Ecto neural progenitor cell (in vitro differentiated cells): ENCODE measurements at regions not wholly inside any gene's neighbourhood (a gene's known extent, or its start where the extent isn't known, plus 50 kb on each side); places are given as distances from the start of the nearest gene placed in this dataset.

Source experiments
- DNase-seq: peaks from one replicate; pipeline ENCODE4 v3.0.0-alpha.2; 2018; ENCODE audit warnings: low spot score

DNA sequence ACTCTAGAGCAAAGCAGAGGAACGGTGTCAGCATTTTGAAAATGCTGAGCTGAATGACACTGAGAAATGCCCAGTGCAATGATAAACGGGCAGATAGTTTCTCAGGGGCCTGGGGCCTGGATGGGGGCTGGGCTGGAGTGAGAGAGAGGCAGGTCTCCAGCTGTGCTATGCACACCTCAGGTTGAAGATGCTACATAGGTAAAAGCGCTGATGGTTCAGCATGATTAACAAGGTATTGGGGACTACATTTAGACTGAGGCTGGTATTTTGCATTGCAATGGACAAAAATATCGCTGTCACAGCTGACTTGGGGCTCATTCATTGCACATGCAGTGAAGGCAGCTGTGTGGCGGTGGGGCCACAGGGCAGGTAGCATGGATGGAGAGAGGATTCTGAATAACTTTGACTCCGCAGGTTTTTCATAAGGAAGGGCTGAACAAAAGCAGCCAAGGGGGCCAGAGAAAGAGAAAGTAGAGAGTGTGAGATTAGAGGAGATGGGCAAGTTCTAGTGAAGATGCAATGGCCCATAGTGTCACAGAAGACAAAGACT is 290.8 kb upstream of the ZNF32 start:
- DNase-seq, result peak; percentile 5

DNA sequence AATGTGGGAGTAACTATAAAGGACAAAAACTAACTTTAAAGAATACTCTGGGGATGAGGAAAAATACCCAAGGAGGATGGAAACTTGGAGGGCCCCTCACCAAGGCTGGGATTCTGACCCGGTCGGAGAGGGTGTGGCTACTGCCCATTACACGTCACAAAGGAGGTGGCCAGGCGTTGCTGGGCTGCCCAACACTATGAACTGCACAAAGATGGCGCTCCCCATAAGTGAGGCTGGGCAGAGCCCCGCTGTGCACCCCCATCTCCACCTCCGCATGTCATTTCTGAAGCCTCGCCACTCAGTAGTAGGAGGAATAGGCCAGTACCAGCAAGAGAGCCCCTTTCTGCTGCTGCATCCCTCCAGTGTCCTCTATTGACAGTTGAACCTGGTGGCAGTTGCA is 290.1 kb upstream of the ZNF32 start:
- DNase-seq, result no peak

DNA sequence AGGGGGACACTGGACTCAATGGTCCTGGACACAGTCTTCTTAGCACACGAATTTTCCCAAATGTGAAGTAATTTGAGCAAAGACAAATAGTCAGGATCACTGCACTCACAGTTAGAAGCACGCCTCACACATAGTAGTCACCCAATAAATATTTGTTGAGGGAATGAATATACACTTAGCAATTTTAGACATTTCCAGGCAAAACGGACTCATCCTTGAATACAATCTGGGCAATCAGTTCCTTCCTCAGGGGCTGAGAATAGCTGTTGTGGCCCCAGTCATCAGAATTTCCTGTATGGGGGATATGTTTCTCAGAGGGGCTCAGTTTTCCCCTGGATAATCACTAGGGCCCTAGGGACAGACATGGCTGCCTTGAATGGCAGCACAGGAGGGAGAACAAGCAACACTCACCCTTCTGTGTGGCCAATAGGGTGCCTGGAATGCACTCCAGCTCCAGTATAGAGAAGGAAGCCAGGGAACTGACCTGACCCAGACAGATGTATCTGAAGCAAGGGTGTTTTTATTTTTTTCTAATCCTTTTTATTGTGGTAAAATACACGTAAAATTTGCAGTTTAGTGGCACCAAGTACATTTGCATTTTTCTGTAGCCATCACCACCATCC is 282.7 kb upstream of the ZNF32 start:
- no peak for DNase-seq

DNA sequence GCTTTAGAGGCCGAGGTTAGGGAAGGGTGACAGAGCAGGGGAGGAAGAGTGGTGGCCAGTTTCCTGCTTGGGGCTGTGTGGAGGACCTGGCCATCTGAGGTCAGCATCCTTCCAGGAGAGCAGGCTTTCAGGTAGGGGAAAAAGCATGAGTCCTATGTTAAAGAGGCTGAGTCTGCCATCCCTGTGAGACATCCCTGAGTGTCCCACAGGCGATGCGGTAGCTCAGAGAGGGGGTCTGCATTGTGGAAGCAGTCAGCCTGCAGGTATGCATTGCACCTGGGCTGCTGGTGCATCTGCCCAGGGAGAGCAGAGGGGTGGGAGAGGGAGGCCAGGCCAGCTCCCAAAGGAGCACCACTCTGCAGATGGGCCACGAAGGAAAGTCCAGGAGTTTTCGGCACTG is 282.1 kb upstream of the ZNF32 start:
- no peak for DNase-seq

DNA sequence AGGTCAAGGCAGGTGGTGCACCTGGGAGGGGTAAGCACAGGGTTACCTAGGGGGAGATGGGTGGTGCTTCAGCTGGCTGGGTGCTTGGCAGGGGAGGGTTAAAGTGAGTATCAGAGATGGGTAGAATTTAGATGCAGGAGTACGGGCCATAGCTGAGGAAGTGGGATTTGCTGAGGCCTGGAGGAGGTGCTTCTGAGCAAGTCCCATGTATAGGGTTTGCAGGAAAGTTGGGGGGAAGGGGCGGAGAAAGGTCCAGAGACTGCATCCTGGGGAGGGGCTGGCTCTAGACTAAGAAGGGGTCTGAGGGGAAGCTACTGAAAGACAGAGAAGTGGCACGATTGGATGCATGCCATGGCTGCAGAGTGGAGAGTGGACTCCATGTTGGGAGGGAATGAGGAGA is 281.6 kb upstream of the ZNF32 start:
- DNase-seq, result peak; percentile 22

DNA sequence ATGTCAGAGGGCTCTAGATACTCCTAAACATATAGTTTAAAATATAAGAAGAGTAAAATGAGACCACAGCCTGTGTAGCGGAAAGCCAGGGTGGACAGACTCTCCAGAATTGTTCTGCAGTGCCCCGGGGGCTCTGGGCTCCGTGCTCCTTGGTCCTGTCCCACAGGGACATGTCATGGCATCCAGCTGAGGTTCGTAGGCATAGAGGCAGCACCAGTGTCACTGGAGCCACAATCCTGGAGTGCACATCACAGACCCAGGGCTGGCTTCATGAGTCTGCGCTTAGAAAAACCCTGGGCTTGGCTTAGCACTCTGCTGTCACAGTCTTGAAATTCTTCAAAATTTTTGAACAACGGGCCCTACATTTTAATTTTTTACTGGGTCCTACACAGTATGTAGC is 280.4 kb upstream of the ZNF32 start:
- no peak for DNase-seq

DNA sequence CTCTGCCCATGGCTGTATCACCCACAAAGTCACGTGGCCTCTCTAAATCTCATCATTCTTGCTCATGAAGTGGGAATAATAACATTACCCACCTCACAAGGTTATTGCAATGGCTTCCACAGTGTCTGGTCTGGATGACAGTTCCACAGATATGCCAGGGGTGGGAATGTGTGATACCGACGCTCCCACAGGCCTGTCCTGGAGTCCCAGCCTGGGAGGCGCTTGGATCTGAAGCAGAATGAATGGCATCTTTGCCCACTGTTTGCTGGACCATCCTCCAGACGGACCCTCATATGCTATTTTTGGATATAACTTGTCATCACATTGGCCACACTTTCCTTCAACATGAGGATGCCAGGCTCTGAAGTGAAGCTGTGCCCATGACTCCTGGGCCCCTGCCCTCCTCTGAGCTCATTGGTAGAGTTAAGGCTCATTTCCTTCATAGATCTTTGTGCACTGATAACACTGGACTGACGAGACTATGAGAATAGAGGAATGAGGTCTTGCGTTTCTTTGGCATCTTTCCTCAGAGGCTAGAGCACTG is 279.8 kb upstream of the ZNF32 start:
- peak; percentile 11 for DNase-seq

DNA sequence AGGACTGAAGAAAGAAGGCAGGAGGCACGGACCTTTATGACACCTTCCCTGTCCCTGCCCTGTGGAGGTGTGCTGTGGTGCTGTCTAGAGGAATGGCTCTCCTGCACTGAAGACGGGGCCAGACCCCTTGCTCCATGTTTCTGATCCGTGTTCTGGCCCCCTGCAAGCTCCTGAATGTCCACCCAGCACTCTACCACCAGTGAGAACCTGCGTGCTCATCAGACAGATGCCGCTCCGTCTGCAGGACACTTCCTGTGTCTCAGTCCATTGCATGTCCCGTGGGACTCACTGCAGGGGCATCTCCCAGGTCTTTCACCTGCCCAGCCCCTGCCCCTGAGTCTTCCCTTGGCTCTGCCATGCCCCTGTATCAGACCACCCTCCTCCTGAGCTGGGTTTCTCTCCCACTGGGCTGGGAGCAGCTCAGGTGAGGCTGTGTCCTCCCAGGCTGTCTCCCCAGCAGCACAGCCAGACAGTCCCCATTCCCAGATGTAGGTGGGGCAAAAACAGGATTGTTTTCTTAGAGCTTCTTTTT is 278.3 kb upstream of the ZNF32 start:
- DNase-seq, result peak; percentile 36

DNA sequence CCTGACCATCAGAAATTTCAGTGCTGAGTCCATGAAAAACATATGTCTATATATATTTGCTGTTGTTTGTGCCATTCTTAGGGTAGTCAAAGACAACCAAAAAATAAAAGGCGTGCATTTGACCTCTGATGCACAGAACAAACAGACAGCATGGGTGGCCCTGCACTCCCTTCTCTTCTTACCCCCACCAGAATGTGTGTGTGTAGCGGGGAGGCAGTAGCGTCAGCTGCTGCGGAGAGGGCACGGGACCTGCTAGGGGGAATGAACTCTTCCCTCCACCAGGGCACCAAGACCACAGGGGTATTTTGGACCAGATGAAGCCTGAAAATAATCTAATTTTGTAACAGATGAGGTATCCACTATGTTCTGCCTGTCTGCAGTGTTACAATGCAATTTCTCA is 277.7 kb upstream of the ZNF32 start:
- peak; percentile 33 for DNase-seq

DNA sequence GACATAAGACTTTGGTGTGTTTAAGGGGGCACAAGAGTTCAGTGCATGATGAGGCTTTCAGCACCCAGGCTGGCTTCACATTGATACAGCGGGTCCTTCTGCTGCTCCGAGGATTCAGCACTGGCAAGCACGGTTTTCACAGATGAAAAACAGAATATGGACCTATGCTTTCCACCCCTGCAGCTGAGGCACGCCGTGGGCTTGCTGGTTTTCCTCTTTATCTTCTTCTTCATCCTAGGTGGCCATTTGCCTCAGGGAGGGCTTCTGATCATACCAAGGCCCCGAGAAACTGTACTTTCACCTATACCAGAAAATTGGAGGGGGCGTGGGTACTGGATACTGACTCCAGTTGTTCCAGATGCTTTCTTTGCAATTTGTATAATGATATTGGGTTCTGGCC is 277.1 kb upstream of the ZNF32 start:
- peak; percentile 17 for DNase-seq

DNA sequence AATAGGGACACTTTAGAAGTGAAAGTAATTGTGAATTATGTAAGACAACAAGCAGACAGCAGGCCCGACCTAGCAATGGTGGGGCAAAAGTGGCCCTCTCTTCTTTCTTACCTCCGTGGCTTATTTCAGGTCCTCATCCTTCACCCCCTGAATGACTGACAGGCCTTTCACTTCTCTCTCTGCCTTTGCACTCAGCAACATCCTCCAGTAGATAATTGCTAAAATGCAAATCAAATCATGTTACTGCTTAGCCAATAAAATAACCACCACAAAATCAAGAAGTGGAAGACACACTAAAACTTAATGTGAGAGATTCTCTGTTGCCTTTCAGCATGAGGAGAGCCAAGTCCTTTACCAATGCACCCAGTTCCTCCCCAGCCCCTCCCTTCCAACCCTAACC is 274.6 kb upstream of the ZNF32 start:
- peak; percentile 11 for DNase-seq

DNA sequence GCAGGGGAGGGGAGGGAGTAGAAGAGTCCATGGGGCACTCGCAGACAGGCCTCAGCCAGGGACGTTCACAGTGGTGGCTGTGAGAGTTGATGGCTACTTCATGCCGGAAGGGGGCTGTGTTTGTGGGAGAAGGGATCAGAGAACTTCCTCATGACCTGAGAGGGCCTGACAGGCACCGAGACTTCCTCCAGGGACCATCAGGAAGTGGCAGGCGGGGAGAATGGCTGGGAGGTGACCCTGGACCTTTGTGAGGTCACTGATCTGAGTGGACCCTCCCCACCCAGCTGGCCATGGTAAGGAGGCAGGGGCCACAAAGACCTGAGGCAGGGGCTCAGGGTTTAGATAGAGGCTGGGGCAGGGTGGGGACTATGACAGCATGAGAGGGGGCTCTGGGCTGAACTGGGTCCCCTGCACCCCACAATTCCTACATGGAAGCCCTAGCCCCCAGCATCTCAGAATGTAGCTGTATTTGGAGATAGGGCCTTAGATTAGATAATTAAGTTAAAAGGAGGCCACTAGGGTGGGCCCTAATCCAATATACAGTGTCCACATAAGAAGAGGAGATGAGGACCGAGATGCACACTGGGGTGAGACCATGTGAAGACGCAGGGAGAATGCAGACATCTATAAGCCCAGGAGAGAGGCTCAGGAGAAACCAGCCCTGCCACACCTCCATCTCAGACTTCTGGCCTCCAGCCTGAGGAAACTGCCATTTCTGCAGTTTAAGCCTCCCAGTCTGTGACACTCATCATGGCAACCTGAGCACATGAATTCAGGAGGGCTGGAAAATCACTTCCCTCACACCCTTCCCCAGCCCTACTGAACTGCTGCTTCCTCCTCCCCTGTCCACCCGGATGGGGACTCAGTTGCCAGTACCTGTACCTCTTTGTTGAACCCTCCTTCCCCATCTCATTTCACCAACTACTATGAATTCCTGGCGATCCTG is 273.9 kb upstream of the ZNF32 start:
- peak; percentile 24 for DNase-seq

DNA sequence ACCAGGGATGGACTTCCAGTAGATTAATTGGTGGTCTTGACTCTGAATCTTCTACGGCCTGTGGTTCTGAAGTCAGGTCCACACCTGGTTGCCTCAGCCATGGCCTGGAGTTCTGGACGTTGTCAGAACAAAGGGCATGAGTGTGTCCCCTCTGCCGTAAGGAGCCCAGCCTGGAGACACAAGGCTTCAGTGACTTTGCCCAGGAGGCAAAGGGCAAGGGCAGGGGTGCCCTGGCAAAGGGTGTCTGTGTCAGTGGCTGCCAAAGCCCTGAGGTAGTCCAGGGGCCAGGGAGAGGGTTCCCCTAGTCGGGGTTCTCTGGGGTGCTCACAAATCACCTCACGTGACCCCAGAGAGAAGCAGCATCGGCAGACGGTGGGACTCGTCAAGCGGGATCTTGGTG is 273.2 kb upstream of the ZNF32 start:
- peak; percentile 22 for DNase-seq

DNA sequence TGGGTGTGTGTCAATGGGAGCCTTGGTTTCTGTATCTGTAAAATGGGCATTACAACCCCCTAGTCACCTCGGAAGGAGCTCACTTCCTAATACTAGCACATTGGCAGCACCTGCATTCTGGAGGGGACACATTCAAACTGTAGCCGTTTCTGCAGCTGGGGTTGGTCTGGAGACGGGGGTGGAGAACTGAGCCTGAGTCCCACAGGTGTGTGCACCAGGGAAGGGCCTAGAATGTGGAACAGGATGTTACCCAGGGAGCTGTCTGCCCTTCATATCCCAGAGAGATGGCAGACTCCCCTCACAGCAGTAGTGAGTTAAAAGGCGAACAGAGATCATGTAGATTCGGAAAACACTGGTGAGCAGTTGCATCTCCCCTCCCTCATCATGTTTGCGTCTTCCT is 272.8 kb upstream of the ZNF32 start:
- DNase-seq, result peak; percentile 25

DNA sequence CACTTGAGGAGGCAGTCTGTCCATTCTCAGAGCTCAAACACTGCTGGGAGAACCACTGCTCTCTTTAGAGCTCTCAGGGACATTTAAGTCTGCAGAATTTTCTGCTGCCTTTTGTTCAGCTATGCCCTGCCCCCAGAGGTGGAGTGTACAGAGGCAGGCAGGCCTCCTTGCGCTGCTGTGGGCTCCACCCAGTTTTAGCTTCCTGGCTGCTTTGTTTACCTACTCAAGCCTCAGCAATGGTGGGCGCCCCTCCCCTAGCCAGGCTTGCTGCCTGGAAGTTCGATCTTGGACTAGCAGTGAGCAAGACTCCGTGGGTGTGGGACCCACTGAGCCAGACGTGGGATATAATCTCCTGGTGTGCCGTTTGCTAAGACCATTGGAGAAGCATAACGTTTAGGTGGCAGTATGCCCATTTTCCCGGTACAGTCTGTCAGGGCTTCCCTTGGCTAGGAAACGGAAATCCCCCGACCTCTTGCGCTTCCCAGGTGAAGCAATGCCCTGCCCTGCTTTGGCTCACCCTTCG is 271.6 kb upstream of the ZNF32 start:
- peak; percentile 23 for DNase-seq

DNA sequence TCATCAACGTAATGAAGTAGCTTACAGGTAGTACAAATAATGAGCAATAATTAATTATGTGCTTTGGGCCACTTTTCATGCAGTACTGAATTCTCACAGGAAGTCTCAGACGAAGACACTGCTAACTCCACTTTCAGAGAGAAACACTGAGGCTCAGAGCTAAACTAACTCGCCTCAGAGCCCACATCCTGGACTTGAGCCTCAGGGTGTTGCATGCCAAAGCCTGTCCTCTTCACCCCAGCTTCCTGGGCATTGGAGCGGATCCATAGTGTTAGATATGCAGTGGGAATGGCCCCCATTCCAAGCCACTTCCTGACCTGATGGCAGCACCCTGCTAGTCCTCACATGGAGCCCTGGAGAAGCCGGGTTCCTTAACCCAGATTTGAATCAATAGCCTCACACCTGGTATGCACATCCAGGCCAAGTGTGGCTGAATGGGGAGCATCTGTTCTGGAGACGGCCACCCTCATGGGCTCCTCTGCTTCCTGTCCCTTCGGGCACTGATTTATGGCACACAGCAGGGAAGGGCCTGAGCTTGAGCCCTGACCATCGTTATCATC is 265.1 kb upstream of the ZNF32 start:
- DNase-seq, result peak; percentile 18

DNA sequence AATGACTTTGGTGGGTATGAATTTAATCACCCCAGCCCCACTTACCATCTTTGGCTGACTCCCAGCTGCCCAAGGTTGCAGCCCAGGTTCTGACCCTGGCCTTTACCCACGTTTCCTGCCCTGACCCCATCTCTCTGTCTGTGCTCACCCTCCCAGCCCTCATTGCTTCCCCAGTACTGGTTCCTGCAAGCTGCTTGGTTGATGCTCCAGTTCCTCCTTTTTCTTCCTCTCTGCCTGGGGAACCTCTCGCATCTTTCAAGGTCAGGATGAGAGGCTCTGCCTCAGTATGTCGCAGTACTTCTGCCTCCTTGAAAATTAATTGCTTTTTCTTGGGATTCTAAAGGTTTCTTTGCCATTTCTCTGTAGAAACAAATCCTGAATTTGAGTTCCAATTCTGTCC is 263.8 kb upstream of the ZNF32 start:
- no peak for DNase-seq

DNA sequence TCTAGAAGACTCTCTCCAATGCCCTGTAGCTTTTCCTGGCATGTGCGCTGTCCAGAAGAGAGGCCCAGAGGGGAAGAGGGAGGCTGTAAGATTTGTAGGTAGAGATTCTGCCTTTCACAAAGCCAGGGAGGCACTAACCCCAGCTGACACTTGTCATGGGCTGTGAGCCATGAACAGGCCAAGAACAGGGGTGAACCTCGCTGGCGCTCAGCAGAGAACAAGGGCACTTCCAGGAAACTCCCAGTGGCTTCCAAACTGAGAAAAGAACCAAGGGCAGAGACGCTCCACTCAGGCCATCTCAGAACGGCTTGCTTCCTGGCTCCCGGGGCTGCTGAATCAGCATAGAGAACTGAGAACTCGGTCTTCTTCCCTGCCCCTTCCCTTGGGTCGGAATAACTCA is 257.8 kb upstream of the ZNF32 start:
- no peak for DNase-seq

DNA sequence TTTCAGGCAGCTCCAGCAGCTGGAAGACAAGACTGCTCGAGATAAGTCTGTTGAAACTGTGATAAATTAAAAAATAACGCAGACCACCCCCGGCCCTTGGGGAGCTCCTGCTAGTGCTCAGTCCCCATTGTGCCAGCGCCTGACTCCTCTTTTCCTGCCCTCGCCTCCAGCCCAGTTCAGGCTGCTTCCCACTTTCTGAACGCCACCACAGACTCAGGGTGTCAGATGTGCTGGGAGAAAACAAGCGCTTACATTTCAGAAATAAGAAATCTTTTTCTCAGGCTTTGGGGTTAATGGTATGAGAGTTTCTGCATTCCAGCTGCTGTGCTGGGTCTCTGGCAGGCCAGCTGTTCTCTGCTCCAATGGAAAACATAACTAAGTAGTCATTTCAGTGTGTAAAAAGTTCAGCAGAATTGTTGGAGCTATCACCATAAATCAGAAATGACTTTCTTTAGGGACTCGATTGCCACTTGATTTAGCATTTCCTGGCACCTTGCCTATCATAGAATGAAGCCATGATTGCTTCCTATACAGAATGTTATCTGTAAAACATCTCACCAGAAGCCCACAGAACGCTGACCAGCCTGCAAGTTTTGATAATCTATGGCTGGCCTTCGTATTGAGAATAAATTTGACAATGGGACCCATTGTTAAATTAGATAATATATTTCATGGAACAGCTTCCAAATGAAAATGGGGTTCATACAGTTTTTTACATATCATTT is 257.0 kb upstream of the ZNF32 start:
- DNase-seq, result no peak

DNA sequence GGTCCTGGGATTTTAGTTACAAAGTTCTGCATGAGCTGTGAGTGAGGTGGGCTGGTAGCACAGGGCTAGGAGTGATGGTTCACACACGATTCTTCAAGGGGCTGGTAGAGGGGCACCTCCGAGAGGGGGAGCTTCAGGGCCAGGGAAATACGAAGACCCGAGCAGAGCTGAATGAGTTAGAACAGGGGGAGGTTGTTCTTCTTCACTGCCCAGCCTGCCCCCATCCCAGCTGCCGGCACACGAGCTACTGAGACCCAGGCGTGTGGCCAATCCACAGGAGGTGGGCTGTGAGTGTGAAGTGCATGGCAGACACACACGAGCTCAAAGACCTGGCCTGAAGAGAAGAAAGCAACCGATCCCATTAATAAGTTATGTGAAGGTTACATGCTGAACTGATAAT is 256.2 kb upstream of the ZNF32 start:
- no peak for DNase-seq

DNA sequence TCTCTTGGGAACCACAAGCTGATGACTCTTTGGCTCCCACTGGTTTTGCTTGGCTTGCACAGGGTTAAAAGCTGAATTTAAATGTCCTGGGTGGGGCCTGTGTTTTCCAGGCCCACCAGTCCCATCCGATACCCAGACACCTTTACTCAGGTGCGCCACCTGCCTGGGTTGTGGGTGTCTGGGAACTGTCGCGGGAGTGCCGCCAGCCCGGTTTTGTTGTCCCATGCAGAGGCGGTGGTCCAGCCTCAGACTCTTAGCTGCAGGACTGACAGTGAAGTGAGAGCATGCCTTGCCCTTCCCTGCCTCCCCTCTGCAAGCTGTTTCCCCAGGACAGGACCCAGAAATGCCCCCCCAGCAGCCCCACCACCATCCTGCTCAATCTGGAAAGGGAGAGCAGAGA is 255.6 kb upstream of the ZNF32 start:
- DNase-seq, result no peak

DNA sequence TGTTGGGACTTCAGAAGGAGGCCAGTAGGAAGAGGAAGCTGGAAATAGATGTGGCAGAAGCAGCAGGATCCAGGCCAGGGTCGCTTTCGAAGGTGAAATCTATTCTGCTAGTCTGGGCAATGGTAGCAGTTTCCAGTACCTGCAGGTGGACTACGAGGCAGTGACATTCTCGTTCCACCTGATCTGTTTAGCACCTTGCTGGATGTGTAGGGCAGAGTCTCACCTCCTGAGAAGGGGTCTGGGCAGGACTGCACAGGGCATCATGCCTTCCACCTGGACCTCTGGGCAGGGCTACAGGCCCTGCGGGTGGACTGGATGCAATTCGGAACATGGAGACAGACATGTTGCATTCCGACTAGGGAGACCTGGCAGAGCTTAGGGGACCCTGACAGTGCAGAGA is 254.8 kb upstream of the ZNF32 start:
- no peak for DNase-seq
